ENCODE measurements at regions not wholly inside any gene's neighbourhood (a gene's known extent, or its start where the extent isn't known, plus 50 kb on each side); places are given as distances from the start of the nearest gene placed in this dataset.

- no peak for TF ChIP-seq CTCF (IDR thresholded peaks at IDR 0.05; ENCODE audit: borderline replicate concordance, control extremely low read depth, extremely low read depth, insufficient read depth, missing control alignments)
- in situ Hi-C loops (cut with MboI; ENCODE audit: low sequenced_read_pairs, unreplicated experiment) = no loop called here
- no peak for DNase-seq (ENCODE audit: low spot score)
Observed at GRCh38 chr4:189834616-189835015, 106.1 kb upstream of the FRG1 start.

GRCh38 chr4:189835505-189835904 lies 105.2 kb upstream of the FRG1 start:
- in situ Hi-C loops (cut with MboI; ENCODE audit: low sequenced_read_pairs, unreplicated experiment) = no loop called here
- no peak for TF ChIP-seq CTCF (IDR thresholded peaks at IDR 0.05; ENCODE audit: borderline replicate concordance, control extremely low read depth, extremely low read depth, insufficient read depth, missing control alignments)
- no peak for DNase-seq (ENCODE audit: low spot score)

GRCh38 chr4:189837471-189837870 lies 103.2 kb upstream of the FRG1 start:
- DNase-seq (ENCODE audit: low spot score) = no peak
- in situ Hi-C loops (cut with MboI; ENCODE audit: low sequenced_read_pairs, unreplicated experiment) = no loop called here
- no peak for TF ChIP-seq CTCF (IDR thresholded peaks at IDR 0.05; ENCODE audit: borderline replicate concordance, control extremely low read depth, extremely low read depth, insufficient read depth, missing control alignments)

- in situ Hi-C loops (cut with MboI; ENCODE audit: low sequenced_read_pairs, unreplicated experiment) = no loop called here
- TF ChIP-seq CTCF (IDR thresholded peaks at IDR 0.05; ENCODE audit: borderline replicate concordance, control extremely low read depth, extremely low read depth, insufficient read depth, missing control alignments) = no peak
- no peak for DNase-seq (ENCODE audit: low spot score)
Observed at GRCh38 chr4:189838821-189839497, 101.7 kb upstream of the FRG1 start.

GRCh38 chr4:189840356-189840755 lies 100.3 kb upstream of the FRG1 start:
- no peak for DNase-seq (ENCODE audit: low spot score)
- in situ Hi-C loops (cut with MboI; ENCODE audit: low sequenced_read_pairs, unreplicated experiment) = no loop called here
- TF ChIP-seq CTCF (IDR thresholded peaks at IDR 0.05; ENCODE audit: borderline replicate concordance, control extremely low read depth, extremely low read depth, insufficient read depth, missing control alignments) = no peak

- DNase-seq (ENCODE audit: low spot score) = no peak
- in situ Hi-C loops (cut with MboI; ENCODE audit: low sequenced_read_pairs, unreplicated experiment) = no loop called here
- TF ChIP-seq CTCF (IDR thresholded peaks at IDR 0.05; ENCODE audit: borderline replicate concordance, control extremely low read depth, extremely low read depth, insufficient read depth, missing control alignments) = no peak
Observed at GRCh38 chr4:189843413-189844009, 97.2 kb upstream of the FRG1 start.
